VCaP (cell line): ENCODE measurements at regions not wholly inside any gene's neighbourhood (a gene's known extent, or its start where the extent isn't known, plus 50 kb on each side); places are given as distances from the start of the nearest gene placed in this dataset.

Source experiments
- H3K27ac ChIP-seq: fragments of 450-650 bp; 2 replicates; pipeline ENCODE4 v1.5.1; 2017
- TF ChIP-seq, protein P1 (sequence below): fragments of 450-650 bp; conservative IDR thresholded peaks from 2 replicates; pipeline ENCODE4 v1.5.1; 2017; ENCODE audit warnings: mild to moderate bottlenecking, moderate library complexity

DNA sequence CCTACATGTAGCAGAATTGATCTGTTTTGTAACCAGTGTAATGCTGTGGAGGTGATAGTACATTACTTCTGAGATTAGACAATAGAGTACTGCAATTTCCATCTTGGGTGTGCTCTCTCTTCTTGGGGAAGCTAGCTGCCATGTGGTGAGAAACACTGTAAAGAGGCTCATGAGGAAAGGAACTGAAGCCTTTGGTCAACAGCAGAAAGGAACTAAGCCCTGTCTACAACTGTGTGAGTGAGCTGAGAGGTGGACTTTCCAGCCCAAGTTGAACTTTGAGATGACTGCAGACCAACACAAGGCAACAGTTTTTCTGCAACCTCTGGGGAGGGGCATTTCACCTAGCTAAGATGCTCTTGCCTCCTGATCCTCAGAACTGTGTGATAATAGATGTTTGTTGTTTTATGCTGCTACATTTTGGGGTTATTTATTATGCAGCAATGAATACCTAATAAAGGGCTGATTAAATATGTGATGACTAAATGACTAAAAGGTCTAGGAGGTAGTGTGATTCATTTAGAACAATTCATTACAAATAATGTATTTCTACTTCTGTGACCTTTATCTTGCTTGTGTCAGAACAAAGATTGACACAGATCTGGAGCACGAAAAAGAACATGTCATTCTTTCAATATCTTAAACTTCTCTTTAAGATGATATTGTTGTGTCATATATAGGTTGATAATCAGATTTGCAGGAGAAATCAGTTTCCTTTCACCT lies 121.6 kb upstream of the THRB start:
- no peak overlapping the region for H3K27ac ChIP-seq
- TF ChIP-seq, protein P1, sequence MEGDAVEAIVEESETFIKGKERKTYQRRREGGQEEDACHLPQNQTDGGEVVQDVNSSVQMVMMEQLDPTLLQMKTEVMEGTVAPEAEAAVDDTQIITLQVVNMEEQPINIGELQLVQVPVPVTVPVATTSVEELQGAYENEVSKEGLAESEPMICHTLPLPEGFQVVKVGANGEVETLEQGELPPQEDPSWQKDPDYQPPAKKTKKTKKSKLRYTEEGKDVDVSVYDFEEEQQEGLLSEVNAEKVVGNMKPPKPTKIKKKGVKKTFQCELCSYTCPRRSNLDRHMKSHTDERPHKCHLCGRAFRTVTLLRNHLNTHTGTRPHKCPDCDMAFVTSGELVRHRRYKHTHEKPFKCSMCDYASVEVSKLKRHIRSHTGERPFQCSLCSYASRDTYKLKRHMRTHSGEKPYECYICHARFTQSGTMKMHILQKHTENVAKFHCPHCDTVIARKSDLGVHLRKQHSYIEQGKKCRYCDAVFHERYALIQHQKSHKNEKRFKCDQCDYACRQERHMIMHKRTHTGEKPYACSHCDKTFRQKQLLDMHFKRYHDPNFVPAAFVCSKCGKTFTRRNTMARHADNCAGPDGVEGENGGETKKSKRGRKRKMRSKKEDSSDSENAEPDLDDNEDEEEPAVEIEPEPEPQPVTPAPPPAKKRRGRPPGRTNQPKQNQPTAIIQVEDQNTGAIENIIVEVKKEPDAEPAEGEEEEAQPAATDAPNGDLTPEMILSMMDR = no peak

DNA sequence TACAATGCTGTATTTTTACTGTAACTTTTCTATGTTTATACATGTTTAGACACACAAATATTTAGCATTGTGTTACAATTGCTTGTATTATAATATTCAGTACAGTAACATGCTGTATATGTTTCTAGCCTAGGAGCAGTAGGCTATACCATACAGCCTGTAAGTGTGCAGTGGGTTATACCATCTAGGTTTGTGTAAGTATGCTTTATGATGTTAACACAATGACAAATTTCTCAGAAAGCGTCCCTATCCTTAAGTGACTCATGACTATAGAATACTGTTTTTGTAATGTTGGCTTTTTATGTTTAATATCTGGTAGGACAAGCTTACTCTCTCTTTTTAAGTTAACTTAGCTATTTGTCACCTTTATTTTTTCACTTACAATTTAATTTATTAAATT lies 127.5 kb upstream of the THRB start:
- TF ChIP-seq, protein P1 = no peak
- H3K27ac ChIP-seq = no peak overlapping the region

DNA sequence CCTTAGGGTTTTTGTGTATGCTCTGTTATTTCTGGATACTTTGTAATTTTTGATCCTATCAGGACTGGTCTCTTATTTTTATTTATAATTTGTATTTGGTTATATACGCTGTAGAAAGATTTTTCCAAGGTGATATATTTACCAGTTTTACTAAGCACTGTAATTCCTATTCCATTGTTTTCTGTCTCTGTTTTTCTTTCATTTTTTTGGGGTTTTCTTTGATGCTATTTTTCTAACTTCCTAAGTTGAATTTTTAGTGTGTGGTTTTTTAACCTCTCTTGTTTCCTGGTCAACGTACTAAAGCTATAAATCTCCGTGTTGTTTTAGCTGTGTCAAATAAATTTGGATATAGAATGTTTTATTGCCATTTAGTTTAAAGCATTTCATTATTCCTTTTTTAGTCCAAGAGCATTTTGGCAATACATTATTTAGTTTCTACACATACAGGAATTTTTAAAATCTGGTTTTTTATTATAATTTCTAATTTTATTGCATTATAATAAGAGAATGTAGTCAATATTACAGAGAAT lies 128.1 kb upstream of the THRB start:
- H3K27ac ChIP-seq = no peak overlapping the region
- TF ChIP-seq, protein P1 = no peak

DNA sequence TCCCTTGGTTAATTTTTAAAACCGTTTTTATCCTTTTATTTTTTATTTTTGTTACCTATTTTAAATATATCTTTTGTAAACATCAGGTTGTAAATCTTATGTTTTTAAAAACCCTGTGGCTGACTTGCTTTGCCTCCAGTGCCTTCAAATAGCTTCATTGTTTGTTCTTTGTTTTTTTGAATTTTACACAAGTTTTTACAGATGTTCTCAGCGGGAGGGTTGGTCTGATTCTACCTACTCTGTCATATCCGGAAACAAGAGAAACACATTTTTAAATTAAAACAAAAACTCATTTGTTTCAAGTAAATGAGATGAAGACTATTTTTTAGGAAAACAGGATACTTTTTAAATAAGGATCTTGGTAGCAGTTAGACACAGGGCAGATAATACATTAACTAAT lies 129.0 kb upstream of the THRB start:
- TF ChIP-seq, protein P1 = no peak
- no peak overlapping the region for H3K27ac ChIP-seq

DNA sequence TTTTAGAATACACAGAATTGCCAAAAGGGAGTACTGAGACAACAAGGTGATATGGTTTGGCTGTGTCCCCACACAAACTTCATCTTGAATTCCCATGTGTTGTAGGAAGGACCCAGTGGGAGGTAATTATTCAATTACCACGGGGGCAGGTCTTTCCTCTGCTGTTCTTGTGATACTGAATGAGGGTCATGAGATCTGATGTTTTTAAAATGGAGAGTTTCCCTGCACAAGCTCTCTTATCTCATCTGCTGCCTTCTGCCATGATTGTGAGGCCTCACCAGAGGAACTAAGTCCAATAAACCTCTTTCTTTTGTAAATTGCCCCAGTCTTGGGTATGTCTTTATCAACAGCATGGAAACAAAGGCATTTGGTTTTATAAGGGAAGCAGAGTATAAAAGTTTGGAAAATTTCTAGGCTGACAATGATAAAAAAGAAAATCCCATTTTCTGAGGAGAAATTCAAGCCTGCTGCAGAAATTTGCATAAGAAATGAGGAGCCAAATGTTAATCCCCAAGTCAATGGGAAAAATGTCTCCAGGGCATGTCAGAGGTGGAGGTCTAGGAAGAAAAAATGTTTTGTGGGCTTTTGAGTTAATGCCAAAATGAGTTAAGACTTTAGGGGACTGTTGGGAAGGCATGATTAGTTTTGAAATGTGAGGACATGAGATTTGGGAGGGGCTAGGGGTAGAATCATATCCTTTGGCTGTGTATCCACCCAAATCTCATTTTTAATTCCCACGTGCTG lies 130.5 kb upstream of the THRB start:
- TF ChIP-seq, protein P1 = no peak
- H3K27ac ChIP-seq = no peak overlapping the region

DNA sequence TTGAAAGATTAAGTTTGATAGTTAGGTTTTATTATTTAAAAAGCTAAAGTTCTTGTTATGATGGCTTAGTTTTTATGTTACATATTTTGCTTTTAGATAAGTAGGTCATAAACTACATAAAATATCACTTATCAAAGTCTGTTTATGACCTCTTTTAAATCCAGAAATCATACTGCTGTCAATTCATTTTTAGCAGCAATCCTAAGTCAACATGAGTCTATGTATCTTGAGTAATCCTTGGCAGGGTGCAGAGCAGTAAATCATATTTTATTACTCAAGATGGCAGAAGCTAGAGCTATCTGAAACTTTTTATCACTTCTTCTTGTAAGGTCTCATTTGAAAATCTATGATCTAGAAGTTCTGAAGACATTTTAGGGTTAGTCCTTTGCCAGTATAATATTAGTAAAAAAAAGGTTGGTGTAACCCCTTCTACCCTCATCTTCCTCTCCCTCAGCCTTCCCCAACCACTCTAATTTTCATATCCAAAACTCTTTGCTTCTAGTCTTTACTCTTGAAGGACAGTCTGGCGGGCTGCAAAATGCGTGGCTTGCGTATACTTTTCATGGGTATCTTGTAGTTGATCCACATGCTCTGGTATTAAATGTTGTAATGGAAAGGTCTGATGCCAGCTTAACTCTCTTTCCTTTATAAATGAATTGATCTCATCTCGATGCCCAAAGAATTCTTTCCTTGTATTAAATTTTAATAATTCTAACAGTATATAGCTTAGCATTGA lies 134.0 kb upstream of the THRB start:
- peak overlapping the region; percentile 47 for H3K27ac ChIP-seq
- TF ChIP-seq, protein P1 = no peak

DNA sequence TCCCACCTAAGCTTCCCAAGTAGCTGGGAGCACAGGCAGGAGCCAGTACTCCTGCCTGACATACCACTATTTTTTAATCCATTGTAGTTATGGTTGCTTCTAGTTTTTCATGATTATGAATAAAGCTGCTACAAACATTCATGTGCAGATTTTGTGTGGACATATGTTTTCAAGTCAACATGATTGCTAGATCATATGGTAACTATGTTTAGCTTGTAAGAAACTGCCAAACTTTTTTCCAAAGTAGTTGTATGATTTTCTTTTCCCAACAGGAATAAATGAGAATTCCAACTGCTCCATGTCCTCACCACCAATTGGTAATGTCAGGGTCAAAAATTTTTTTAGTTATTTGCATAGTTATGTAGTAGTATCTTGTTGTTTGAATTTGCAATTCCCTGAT lies 136.8 kb upstream of the THRB start:
- TF ChIP-seq, protein P1 = no peak
- no peak overlapping the region for H3K27ac ChIP-seq
